HL-60 (cell line): ENCODE measurements at regions not wholly inside any gene's neighbourhood (a gene's known extent, or its start where the extent isn't known, plus 50 kb on each side); places are given as distances from the start of the nearest gene placed in this dataset.

Experiments used
- GABPA ChIP-seq: IDR thresholded peaks from 2 replicates; pipeline ENCODE4 v1.6.1; 2012; ENCODE audit warnings: low read depth
- POLR2AphosphoS5 ChIP-seq: IDR thresholded peaks from 2 replicates; pipeline ENCODE4 v1.6.1; 2012; ENCODE audit warnings: low read depth
- SPI1 ChIP-seq: IDR thresholded peaks from 2 replicates; pipeline ENCODE4 v1.6.1; 2012; ENCODE audit warnings: low read depth, mild to moderate bottlenecking, borderline replicate concordance
- TF ChIP-seq, protein P1 (sequence below): IDR thresholded peaks from one replicate; pipeline ENCODE4 v1.5.1; 2011; ENCODE audit warnings: low read length, control low read depth, inconsistent platforms; ENCODE audit not compliant: insufficient read depth
- TF ChIP-seq, protein P2 (sequence below): IDR thresholded peaks from 2 replicates; pipeline ENCODE4 v1.6.1; 2012; ENCODE audit warnings: low read depth; ENCODE audit not compliant: insufficient replicate concordance

DNA sequence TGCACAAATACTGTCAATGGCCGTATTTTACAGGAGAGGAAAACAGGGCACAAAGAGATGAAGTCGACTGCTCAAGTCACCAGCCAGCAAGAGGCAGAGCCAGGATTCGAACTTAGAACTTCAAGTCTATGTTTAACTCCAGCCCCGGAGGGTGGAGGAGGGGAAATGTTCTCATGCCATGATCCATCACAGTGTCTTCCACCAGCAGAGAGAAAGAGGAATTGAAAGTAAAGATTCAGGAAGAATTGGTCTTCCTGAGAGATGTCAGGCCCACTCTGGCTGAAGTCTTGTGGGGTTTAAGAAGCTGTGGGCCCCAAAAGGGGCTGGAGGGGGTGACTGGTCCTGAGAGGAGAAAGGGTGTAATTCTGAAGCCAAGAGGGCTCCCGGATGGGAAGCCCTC is 260.0 kb downstream of the TNS1 start:
- TF ChIP-seq POLR2AphosphoS5 = no peak
- TF ChIP-seq, protein P1, sequence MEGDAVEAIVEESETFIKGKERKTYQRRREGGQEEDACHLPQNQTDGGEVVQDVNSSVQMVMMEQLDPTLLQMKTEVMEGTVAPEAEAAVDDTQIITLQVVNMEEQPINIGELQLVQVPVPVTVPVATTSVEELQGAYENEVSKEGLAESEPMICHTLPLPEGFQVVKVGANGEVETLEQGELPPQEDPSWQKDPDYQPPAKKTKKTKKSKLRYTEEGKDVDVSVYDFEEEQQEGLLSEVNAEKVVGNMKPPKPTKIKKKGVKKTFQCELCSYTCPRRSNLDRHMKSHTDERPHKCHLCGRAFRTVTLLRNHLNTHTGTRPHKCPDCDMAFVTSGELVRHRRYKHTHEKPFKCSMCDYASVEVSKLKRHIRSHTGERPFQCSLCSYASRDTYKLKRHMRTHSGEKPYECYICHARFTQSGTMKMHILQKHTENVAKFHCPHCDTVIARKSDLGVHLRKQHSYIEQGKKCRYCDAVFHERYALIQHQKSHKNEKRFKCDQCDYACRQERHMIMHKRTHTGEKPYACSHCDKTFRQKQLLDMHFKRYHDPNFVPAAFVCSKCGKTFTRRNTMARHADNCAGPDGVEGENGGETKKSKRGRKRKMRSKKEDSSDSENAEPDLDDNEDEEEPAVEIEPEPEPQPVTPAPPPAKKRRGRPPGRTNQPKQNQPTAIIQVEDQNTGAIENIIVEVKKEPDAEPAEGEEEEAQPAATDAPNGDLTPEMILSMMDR = no peak
- TF ChIP-seq GABPA = no peak
- TF ChIP-seq SPI1 = no peak
- TF ChIP-seq, protein P2, sequence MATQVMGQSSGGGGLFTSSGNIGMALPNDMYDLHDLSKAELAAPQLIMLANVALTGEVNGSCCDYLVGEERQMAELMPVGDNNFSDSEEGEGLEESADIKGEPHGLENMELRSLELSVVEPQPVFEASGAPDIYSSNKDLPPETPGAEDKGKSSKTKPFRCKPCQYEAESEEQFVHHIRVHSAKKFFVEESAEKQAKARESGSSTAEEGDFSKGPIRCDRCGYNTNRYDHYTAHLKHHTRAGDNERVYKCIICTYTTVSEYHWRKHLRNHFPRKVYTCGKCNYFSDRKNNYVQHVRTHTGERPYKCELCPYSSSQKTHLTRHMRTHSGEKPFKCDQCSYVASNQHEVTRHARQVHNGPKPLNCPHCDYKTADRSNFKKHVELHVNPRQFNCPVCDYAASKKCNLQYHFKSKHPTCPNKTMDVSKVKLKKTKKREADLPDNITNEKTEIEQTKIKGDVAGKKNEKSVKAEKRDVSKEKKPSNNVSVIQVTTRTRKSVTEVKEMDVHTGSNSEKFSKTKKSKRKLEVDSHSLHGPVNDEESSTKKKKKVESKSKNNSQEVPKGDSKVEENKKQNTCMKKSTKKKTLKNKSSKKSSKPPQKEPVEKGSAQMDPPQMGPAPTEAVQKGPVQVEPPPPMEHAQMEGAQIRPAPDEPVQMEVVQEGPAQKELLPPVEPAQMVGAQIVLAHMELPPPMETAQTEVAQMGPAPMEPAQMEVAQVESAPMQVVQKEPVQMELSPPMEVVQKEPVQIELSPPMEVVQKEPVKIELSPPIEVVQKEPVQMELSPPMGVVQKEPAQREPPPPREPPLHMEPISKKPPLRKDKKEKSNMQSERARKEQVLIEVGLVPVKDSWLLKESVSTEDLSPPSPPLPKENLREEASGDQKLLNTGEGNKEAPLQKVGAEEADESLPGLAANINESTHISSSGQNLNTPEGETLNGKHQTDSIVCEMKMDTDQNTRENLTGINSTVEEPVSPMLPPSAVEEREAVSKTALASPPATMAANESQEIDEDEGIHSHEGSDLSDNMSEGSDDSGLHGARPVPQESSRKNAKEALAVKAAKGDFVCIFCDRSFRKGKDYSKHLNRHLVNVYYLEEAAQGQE = no peak
